K562 (cell line): ENCODE measurements at regions not wholly inside any gene's neighbourhood (a gene's known extent, or its start where the extent isn't known, plus 50 kb on each side); places are given as distances from the start of the nearest gene placed in this dataset.

Experiments used
- ATAC-seq: fragments of 200-7000 bp; cut with Tn5 transposase; 3 replicates; pipeline ENCODE4 v1.9.1; 2020; ENCODE audit warnings: moderate library complexity
- BruUV-seq: library from RNA; stranded (reverse); fragments of 400-500 nt; replicated peaks from 2 replicates; lab custom pipeline; 2021; lab: Mats Ljungman, UMichigan
- CTCF ChIA-PET: fragments of 300-600 bp; formaldehyde crosslinking; extraction: SDS; loops from one replicate; lab custom pipeline; 2021; ENCODE audit warnings: low intra/inter-chr PET ratio; lab: Yijun Ruan, JAX
- POLR2A ChIA-PET: fragments of 300-600, 350-650 bp; sonication (Branson Sonifier 250); formaldehyde crosslinking; extraction: SDS; loops from one replicate; lab custom pipeline; 2021; ENCODE audit warnings: antibody characterized with exemption, inconsistent platforms; lab: Yijun Ruan, JAX
- DNase-seq, 4 experiments: peaks; one replicate each; pipeline versions ENCODE4 v3.0.0 to v3.0.0-alpha.2; 2011 to 2018; ENCODE audit warnings: low spot score in 3 of 4, mixed read lengths in 3 of 4; ENCODE audit errors: extremely low read depth in 1 of 4
- FAIRE-seq: peaks from 2 replicates; lab custom pipeline; 2011; peaks lifted over from hg19 to GRCh38; lab: Jason Lieb, UNC
- H2AFZ ChIP-seq: 2 replicates; pipeline ENCODE4 v1.6.0; 2011; ENCODE audit warnings: low read depth, low read length, control low read depth, inconsistent platforms
- H3K27ac ChIP-seq: fragments of 200-600 bp; 3 replicates; pipeline ENCODE4 v1.8.0; 2011; ENCODE audit warnings: low read depth, mild to moderate bottlenecking, control low read depth, inconsistent platforms, low read length, moderate library complexity, mixed read lengths; ENCODE audit errors: extremely low read depth
- H3K27me3 ChIP-seq, 2 experiments: fragments of 300-600 bp in 1 of 2; 2 replicates in 1 of 2; 3 replicates in 1 of 2; pipeline versions ENCODE4 v1.6.0 to v1.8.0; 2011; ENCODE audit warnings: inconsistent platforms in 2 of 2, low read length in 2 of 2, mild to moderate bottlenecking in 1 of 2, mixed read lengths in 1 of 2, moderate library complexity in 1 of 2; ENCODE audit not compliant: control insufficient read depth in 2 of 2, insufficient read depth in 2 of 2
- H3K36me3 ChIP-seq: fragments of 300-600 bp; 3 replicates; pipeline ENCODE4 v1.8.0; 2011; ENCODE audit warnings: mild to moderate bottlenecking, low read length, inconsistent platforms; ENCODE audit not compliant: control insufficient read depth, insufficient read depth
- H3K4me1 ChIP-seq, 2 experiments: fragments of 200-600 bp in 1 of 2; replicated peaks in 1 of 2; 2 replicates in 1 of 2; 3 replicates in 1 of 2; pipeline versions ENCODE4 v1.5.1 to v1.8.0; 2011; ENCODE audit warnings: inconsistent platforms in 2 of 2, low read length in 2 of 2, mild to moderate bottlenecking in 1 of 2, mixed read lengths in 1 of 2, moderate library complexity in 1 of 2; ENCODE audit not compliant: control insufficient read depth in 2 of 2, insufficient read depth in 2 of 2
- H3K4me2 ChIP-seq: 2 replicates; pipeline ENCODE4 v1.6.1; 2011; ENCODE audit warnings: low read length, control low read depth, inconsistent platforms, mixed read lengths; ENCODE audit not compliant: insufficient read depth
- H3K4me3 ChIP-seq: fragments of 200-600 bp; sonication (generic), shearing (Covaris generic); 2 replicates; pipeline ENCODE4 v1.5.1; 2016; ENCODE audit warnings: control low read depth, inconsistent platforms
- H3K79me2 ChIP-seq: fragments of 200-600 bp; 3 replicates; pipeline ENCODE4 v1.8.0; 2011; ENCODE audit warnings: low read length, inconsistent platforms; ENCODE audit not compliant: control insufficient read depth, insufficient read depth
- H3K9ac ChIP-seq, 2 experiments: 2 replicates each; pipeline versions ENCODE4 v1.6.0 to v1.6.1; 2011; ENCODE audit warnings: low read depth in 2 of 2, low read length in 2 of 2, control low read depth in 1 of 2, inconsistent platforms in 1 of 2, mild to moderate bottlenecking in 1 of 2, mixed read lengths in 1 of 2; ENCODE audit not compliant: insufficient read depth in 1 of 2
- H3K9me1 ChIP-seq: one replicate; pipeline ENCODE4 v1.6.0; 2011; ENCODE audit warnings: inconsistent platforms, mild to moderate bottlenecking, low read length, moderate library complexity; ENCODE audit not compliant: control insufficient read depth, insufficient read depth
- H3K9me3 ChIP-seq: replicated peaks from 2 replicates; pipeline ENCODE4 v1.5.1; 2011; ENCODE audit warnings: low read depth, low read length, inconsistent platforms; ENCODE audit not compliant: control insufficient read depth, insufficient read depth
- H4K20me1 ChIP-seq: replicated peaks from 2 replicates; pipeline ENCODE4 v1.6.1; 2011; ENCODE audit warnings: low read length, inconsistent platforms, mixed read lengths; ENCODE audit not compliant: control insufficient read depth, insufficient read depth
- BRD9 ChIP-seq: fragments of 450-650 bp; IDR thresholded peaks from 2 replicates; pipeline ENCODE4 v1.6.1; 2018; ENCODE audit warnings: low read depth; ENCODE audit not compliant: partially characterized antibody
- CREM ChIP-seq: IDR thresholded peaks from 2 replicates; pipeline ENCODE4 v1.6.1; 2014; ENCODE audit warnings: antibody characterized with exemption, low read depth
- SAFB ChIP-seq: fragments of 200-400 bp; formaldehyde crosslinking; IDR thresholded peaks from 2 replicates; pipeline ENCODE4 v1.6.1; 2017; ENCODE audit warnings: low read depth, low read length, borderline replicate concordance
- TFE3 ChIP-seq: fragments of 450-650 bp; formaldehyde crosslinking; IDR thresholded peaks from 2 replicates; pipeline ENCODE4 v1.4.0; 2020; ENCODE audit warnings: mild to moderate bottlenecking, mixed read lengths
- TRIM24 ChIP-seq, 2 experiments: fragments of 450-650 bp; IDR thresholded peaks; 2 replicates each; pipeline ENCODE4 v1.6.1; 2016
- ZBTB9 ChIP-seq: fragments of 450-650 bp; formaldehyde crosslinking; IDR thresholded peaks from 2 replicates; pipeline ENCODE4 v1.4.0; 2020; ENCODE audit warnings: mild to moderate bottlenecking, moderate library complexity
- ZFP1 ChIP-seq: fragments of 450-650 bp; formaldehyde crosslinking; IDR thresholded peaks from 2 replicates; pipeline ENCODE4 v1.4.0; 2020; ENCODE audit warnings: mild to moderate bottlenecking, mixed read lengths
- ZNF124 ChIP-seq: sonication (generic); formaldehyde crosslinking; IDR thresholded peaks from 2 replicates; pipeline ENCODE4 v1.8.1; 2022; ENCODE audit warnings: missing genetic modification reagents
- ZNF140 ChIP-seq: fragments of 250-450 bp; sonication (Bioruptor Pico); IDR thresholded peaks from 2 replicates; pipeline ENCODE4 v1.8.0; 2021; ENCODE audit warnings: moderate library complexity, mild to moderate bottlenecking, inconsistent platforms
- ZNF79 ChIP-seq: fragments of 250-450 bp; sonication (Bioruptor Pico); IDR thresholded peaks from 2 replicates; pipeline ENCODE4 v1.4.0; 2020; ENCODE audit warnings: low read depth, mild to moderate bottlenecking, moderate library complexity
- ZZZ3 ChIP-seq: fragments of 450-650 bp; IDR thresholded peaks from 2 replicates; pipeline ENCODE4 v1.6.1; 2016; ENCODE audit warnings: antibody characterized with exemption, mild to moderate bottlenecking, moderate library complexity
- WGBS: fragments of 100-300 bp; shearing (Covaris generic); methylation state at CpG from one replicate; pipeline ENCODE4 v1.1.6; 2016; ENCODE audit warnings: low coverage, mixed read lengths; ENCODE audit not compliant: insufficient coverage; ENCODE audit errors: missing lambda C conversion rate; 5-methylcytosine and 5-hydroxymethylcytosine counted together
- in situ Hi-C: fragments of 300-500 bp; cut with MboI; formaldehyde crosslinking; loops from 4 replicates; pipeline ENCODE4 v1.15.0; 2018; ENCODE audit warnings: inconsistent platforms, mixed read lengths
- intact Hi-C: fragments of 100-400 bp; cut with micrococcal nuclease; formaldehyde crosslinking; loops from 2 replicates; pipeline ENCODE4 v1.14.2; 2022
- TF ChIP-seq, protein P1 (sequence below), 2 experiments: fragments of 450-650 bp in 1 of 2; sonication (generic) in 1 of 2; formaldehyde crosslinking in 1 of 2; IDR thresholded peaks; 2 replicates each; pipeline versions ENCODE4 v1.7.1 to v1.9.0; 2016 to 2022; ENCODE audit warnings: inconsistent platforms in 1 of 2, mild to moderate bottlenecking in 1 of 2, missing genetic modification reagents in 1 of 2

GRCh38 chr10:131635564-131636015 lies 265.2 kb upstream of the PPP2R2D start:
- WGBS, result 0% methylated on average over 2 of the region's 3 CpGs
- Histone ChIP-seq H3K79me2 (no peaks in the 10 kb centered on the region), H3K4me3 (no peak overlapping the region), H3K27ac (no peak overlapping the region), H3K4me2 (no peak overlapping the region), H3K9ac (no peak overlapping the region), H3K4me1 (no peaks in the 10 kb centered on the region), H3K9me1 (no peaks in the 10 kb centered on the region), H3K9me3 (no peaks in the 10 kb centered on the region), H4K20me1 (no peaks in the 10 kb centered on the region), H3K27me3 (no peaks in the 10 kb centered on the region; a peak in 2 of 5 replicates), H2AFZ (no peak overlapping the region), H3K36me3 (no peaks in the 10 kb centered on the region)
- DNase-seq (no peak), FAIRE-seq (no peak), ATAC-seq (no peak)
- ChIA-PET CTCF (no interaction called here), POLR2A (interaction anchor here (1.2 kb wide), 1 partner anchor 12 kb away, joined by 3 read pairs; no protein-coding TSS in a partner anchor)
- in situ Hi-C loops (no loop called here), intact Hi-C loops (no loop called here)
- BruUV-seq, result no TSS peak
- TF ChIP-seq BRD9 (no peak), ZBTB9 (peak; percentile 87), TRIM24 (IDR thresholded peaks at IDR 0.05) (peak in 1 of 2 experiments; percentile 40; a peak in 1 of 4 replicates), ZNF79 (no peak), CREM (no peak), ZNF124 (no peak), ZZZ3 (no peak), TFE3 (no peak), ZFP1 (CRISPR knock-in tag) (no peak), ZNF140 (CRISPR knock-in tag) (no peak), SAFB (no peak)
- TF ChIP-seq, protein P1, sequence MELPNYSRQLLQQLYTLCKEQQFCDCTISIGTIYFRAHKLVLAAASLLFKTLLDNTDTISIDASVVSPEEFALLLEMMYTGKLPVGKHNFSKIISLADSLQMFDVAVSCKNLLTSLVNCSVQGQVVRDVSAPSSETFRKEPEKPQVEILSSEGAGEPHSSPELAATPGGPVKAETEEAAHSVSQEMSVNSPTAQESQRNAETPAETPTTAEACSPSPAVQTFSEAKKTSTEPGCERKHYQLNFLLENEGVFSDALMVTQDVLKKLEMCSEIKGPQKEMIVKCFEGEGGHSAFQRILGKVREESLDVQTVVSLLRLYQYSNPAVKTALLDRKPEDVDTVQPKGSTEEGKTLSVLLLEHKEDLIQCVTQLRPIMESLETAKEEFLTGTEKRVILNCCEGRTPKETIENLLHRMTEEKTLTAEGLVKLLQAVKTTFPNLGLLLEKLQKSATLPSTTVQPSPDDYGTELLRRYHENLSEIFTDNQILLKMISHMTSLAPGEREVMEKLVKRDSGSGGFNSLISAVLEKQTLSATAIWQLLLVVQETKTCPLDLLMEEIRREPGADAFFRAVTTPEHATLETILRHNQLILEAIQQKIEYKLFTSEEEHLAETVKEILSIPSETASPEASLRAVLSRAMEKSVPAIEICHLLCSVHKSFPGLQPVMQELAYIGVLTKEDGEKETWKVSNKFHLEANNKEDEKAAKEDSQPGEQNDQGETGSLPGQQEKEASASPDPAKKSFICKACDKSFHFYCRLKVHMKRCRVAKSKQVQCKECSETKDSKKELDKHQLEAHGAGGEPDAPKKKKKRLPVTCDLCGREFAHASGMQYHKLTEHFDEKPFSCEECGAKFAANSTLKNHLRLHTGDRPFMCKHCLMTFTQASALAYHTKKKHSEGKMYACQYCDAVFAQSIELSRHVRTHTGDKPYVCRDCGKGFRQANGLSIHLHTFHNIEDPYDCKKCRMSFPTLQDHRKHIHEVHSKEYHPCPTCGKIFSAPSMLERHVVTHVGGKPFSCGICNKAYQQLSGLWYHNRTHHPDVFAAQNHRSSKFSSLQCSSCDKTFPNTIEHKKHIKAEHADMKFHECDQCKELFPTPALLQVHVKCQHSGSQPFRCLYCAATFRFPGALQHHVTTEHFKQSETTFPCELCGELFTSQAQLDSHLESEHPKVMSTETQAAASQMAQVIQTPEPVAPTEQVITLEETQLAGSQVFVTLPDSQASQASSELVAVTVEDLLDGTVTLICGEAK (IDR thresholded peaks at IDR 0.05), result no peak
- TF ChIP-seq, protein P1 (CRISPR knock-in tag; IDR thresholded peaks at IDR 0.05), result no peak
